ENCODE measurements at regions not wholly inside any gene's neighbourhood (a gene's known extent, or its start where the extent isn't known, plus 50 kb on each side); places are given as distances from the start of the nearest gene placed in this dataset.

DNA sequence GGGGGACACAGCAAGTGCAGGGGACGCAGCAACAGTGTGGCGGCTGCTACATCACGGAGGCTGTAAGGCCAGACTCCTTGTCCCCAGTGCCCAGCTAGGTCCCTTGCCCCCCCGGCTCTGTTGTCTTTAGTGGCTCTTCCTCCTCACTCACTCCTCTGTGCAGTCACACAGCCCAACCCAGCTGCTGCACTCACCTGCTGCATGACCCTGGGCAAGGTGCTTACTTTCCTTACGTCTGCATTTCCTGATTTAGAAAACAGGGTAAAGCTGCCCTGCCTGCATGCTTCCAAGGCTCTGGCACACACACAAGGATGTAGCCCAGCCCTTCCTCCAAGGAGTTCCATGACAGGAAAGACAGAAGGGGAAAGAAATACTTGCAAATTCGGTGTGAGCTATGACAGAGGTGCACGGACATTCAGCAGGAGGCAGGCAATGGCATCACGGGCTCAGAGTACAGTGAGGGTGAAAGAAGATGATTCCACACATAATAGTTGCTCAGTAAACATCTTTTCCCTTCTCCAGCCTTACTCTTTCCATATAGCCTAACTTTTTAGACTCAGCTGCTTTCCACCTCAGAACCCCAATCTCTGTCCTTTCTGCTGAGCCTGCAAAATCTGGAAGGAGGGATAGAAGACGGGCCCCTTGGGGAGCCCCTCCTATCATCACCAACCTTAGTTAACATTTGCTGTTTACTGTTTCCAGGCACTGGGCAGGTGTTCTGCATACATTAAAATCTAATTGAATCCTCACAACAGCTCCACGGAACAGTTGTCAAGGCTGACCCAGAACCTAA, 150.9 kb downstream of the MRM1 start:
- no peak overlapping the region for H3K4me3 ChIP-seq
- TF ChIP-seq POLR2A (IDR thresholded peaks at IDR 0.05) (no peak), EP300 (IDR thresholded peaks at IDR 0.05) (no peak)
- TF ChIP-seq, protein P1, sequence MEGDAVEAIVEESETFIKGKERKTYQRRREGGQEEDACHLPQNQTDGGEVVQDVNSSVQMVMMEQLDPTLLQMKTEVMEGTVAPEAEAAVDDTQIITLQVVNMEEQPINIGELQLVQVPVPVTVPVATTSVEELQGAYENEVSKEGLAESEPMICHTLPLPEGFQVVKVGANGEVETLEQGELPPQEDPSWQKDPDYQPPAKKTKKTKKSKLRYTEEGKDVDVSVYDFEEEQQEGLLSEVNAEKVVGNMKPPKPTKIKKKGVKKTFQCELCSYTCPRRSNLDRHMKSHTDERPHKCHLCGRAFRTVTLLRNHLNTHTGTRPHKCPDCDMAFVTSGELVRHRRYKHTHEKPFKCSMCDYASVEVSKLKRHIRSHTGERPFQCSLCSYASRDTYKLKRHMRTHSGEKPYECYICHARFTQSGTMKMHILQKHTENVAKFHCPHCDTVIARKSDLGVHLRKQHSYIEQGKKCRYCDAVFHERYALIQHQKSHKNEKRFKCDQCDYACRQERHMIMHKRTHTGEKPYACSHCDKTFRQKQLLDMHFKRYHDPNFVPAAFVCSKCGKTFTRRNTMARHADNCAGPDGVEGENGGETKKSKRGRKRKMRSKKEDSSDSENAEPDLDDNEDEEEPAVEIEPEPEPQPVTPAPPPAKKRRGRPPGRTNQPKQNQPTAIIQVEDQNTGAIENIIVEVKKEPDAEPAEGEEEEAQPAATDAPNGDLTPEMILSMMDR (IDR thresholded peaks at IDR 0.05), result no peak
- 73 to 76% methylated on average over 10 of the region's 10 CpGs for WGBS, 2 donors
- no peaks in the 10 kb centered on the region for H3K36me3 ChIP-seq
- no peaks in the 10 kb centered on the region for H3K9me3 ChIP-seq
- no peaks in the 10 kb centered on the region for H3K4me1 ChIP-seq
- no peak for DNase-seq (ENCODE audit: low spot score in 2 of 2)
- H3K27ac ChIP-seq, result no peak overlapping the region
- peaks cover 0 to 4% of the 10 kb centered on the region in 2 donors for H3K27me3 ChIP-seq

DNA sequence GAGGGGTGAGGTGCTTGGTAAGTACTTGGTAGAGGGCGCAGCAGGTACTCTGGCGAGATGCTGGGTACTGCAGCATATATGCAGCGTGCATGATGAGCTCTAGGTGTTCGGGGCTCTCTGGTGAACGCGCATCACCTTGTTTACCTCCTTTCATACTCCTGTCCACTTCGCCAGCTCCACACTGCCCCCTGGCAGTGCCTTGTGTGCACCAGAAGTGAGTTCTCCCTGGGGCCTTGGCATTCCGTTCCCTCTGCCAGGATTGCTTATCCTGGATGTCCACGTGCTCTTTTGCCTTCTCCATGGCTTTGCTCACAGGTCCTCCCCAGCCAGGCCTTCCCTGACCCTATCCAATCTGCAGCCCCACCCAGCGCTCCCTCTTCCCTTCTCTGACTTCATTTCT, 154.2 kb downstream of the MRM1 start:
- Histone ChIP-seq H3K36me3 (no peaks in the 10 kb centered on the region), H3K27me3 (peaks cover 0 to 7% of the 10 kb centered on the region in 2 donors)
- DNase-seq (ENCODE audit: low spot score in 2 of 2), result no peak

DNA sequence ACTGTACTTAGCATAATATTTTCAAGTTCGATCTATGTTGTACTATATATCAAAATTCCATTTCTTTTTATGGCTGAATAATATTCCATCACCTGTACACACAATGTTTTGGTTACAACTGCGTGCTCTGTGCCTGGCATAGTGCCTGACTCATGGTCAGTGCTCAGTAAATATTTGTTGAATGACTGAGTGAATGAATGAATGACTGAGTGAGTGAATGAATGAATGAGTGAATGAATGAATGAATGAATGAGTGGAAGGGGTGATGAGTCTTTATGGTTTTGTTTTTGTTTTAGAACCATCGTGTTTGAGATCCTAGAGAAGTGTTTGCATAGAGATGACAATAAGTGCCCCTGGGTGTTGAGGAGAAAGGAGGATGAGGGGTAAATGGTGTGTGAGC, 155.3 kb downstream of the MRM1 start:
- Histone ChIP-seq H3K4me3 (no peak overlapping the region), H3K36me3 (no peaks in the 10 kb centered on the region), H3K4me1 (no peaks in the 10 kb centered on the region), H3K9me3 (no peaks in the 10 kb centered on the region), H3K27ac (no peak overlapping the region), H3K27me3 (peaks cover 0 to 11% of the 10 kb centered on the region in 2 donors)
- TF ChIP-seq EP300 (IDR thresholded peaks at IDR 0.05), result no peak
- no peak for TF ChIP-seq POLR2A (IDR thresholded peaks at IDR 0.05)
- TF ChIP-seq, protein P1 (IDR thresholded peaks at IDR 0.05), result no peak
- WGBS, 2 donors, result 90% methylated on average over 3 of the region's 3 CpGs
- DNase-seq (ENCODE audit: low spot score in 2 of 2), result no peak

More for the DNA sequence above, 154.2 kb downstream of the MRM1 start:
- Histone ChIP-seq H3K4me3 (no peak overlapping the region), H3K27ac (no peak overlapping the region), H3K4me1 (no peaks in the 10 kb centered on the region), H3K9me3 (no peaks in the 10 kb centered on the region)
- 42 to 45% methylated on average over 10 of the region's 10 CpGs for WGBS, 2 donors
- no peak for TF ChIP-seq EP300 (IDR thresholded peaks at IDR 0.05)
- TF ChIP-seq, protein P1 (IDR thresholded peaks at IDR 0.05), result peak in 1 of 5 experiments; percentile 14

DNA sequence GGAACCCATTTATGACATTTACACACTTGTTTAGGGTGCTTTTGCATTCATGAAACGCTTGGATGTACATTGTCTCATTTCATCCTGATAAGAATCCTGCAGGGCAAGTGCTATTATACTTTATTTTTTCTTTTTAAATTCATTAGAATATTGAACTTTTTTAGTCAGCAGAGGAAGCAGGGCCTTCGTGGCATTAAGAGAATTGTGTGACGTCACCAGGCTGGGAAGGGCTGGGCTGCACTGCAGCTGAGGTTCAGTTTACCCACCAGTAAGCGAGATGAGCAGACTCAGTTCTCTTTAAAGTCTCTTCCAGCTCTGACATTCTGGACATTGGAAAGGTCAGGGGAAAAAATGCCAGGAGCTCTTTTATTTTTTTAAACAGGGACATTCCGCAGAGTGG, 159.0 kb downstream of the MRM1 start:
- TF ChIP-seq POLR2A (IDR thresholded peaks at IDR 0.05) (no peak), EP300 (IDR thresholded peaks at IDR 0.05) (no peak)
- TF ChIP-seq, protein P1 (IDR thresholded peaks at IDR 0.05), result no peak
- DNase-seq (ENCODE audit: low spot score in 2 of 2), result no peak
- Histone ChIP-seq H3K36me3 (no peaks in the 10 kb centered on the region), H3K4me3 (no peak overlapping the region), H3K9me3 (no peaks in the 10 kb centered on the region), H3K27ac (no peak overlapping the region), H3K27me3 (peaks cover 0 to 17% of the 10 kb centered on the region in 2 donors), H3K4me1 (no peaks in the 10 kb centered on the region)
- 51 to 52% methylated on average over 5 of the region's 5 CpGs for WGBS, 2 donors

DNA sequence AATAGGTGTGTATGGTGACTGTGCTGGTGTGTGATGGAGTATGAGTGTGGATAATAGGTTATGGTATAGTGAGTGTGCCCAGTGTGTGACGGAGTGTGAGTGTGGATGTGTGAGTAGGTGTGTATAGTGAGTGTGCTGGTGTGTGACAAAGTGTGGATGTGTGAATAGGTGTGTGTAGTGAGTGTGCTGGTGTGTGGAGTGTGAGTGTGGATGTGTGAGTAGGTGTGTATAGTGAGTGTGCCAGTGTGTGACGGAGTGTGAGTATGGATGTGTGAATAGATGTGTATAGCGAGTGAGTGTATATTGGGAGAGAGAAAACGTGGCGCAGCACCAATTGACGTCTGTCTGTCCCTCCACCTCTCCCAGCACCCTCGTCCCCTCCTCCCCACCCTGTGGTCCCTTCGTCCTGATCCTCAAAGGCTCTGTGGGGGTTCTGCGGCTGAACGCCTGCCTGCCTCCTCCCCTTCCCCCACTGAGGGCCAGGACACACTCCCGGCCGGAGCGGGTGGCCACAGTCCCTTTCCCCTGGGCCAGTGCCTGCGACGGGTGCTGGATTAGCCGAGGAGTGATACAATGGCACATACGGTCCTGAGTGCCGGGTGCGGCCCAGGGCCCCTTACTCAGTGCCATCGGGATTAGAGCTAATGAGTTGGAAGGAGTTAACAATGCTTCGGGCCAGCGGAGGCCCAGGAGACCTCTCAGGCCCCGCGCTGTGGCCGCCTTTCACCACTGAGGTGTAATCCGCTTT, 160.0 kb downstream of the MRM1 start:
- Histone ChIP-seq H3K4me3 (no peak overlapping the region), H3K4me1 (no peaks in the 10 kb centered on the region), H3K36me3 (no peaks in the 10 kb centered on the region), H3K27me3 (peaks cover 0 to 18% of the 10 kb centered on the region in 2 donors), H3K9me3 (no peaks in the 10 kb centered on the region), H3K27ac (no peak overlapping the region)
- no peak for DNase-seq (ENCODE audit: low spot score in 2 of 2)
- WGBS, 2 donors, result 39 to 43% methylated on average over 26 of the region's 26 CpGs
- TF ChIP-seq EP300 (IDR thresholded peaks at IDR 0.05), result no peak

Measured in tibial nerve (tissue), 4 donors.